ENCODE measurements at regions not wholly inside any gene's neighbourhood (a gene's known extent, or its start where the extent isn't known, plus 50 kb on each side); places are given as distances from the start of the nearest gene placed in this dataset.

DNA sequence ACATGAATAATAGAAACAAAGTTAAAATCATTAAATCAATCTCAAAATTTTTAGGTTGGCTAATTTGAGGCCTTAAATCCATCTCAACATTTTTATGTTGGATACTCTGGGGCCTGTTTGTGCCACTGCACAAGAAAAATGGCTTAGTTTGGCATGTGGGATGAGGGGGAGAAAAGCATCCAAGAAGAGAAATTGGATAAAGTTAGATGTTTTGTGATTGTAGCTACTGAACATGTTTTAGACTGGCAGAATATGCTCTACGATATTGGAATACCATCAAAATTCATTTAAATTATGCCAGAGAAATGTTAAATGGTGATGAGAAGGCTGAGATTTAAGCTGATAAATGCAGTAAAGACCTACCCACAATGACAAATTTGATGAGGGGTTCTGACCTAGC lies 376.9 kb downstream of the CXXC4 start:
- Histone ChIP-seq H3K36me3 (no peaks in the 10 kb centered on the region), H3K4me3 (ENCODE audit: low read depth, low read length) (no peak overlapping the region), H3K4me1 (no peaks in the 10 kb centered on the region), H3K9me3 (no peaks in the 10 kb centered on the region), H3K27me3 (no peaks in the 10 kb centered on the region)
- TF ChIP-seq, protein P1, sequence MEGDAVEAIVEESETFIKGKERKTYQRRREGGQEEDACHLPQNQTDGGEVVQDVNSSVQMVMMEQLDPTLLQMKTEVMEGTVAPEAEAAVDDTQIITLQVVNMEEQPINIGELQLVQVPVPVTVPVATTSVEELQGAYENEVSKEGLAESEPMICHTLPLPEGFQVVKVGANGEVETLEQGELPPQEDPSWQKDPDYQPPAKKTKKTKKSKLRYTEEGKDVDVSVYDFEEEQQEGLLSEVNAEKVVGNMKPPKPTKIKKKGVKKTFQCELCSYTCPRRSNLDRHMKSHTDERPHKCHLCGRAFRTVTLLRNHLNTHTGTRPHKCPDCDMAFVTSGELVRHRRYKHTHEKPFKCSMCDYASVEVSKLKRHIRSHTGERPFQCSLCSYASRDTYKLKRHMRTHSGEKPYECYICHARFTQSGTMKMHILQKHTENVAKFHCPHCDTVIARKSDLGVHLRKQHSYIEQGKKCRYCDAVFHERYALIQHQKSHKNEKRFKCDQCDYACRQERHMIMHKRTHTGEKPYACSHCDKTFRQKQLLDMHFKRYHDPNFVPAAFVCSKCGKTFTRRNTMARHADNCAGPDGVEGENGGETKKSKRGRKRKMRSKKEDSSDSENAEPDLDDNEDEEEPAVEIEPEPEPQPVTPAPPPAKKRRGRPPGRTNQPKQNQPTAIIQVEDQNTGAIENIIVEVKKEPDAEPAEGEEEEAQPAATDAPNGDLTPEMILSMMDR (IDR thresholded peaks at IDR 0.05; ENCODE audit: low read depth, low read length) = no peak
- no peak for DNase-seq

DNA sequence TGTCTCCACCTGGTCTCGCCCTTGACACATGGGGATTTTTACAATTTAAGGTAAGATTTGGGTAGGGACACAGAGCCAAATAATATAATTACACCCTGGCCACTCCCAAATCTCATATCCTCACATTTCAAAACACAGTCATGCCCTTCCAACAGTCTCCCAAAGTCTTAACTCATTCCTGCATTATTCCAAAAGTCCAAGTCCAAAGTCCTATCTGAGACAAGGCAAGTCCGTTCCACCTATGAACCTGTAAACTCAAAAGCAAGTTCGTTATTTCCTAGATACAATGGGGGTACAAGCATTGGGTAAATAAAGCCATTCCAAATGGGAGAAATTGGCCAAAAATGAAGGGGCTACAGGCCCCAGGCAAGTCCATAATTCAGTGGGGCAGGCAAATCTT lies 380.8 kb downstream of the CXXC4 start:
- Histone ChIP-seq H3K4me1 (no peaks in the 10 kb centered on the region), H3K27me3 (no peaks in the 10 kb centered on the region), H3K9me3 (no peaks in the 10 kb centered on the region), H3K4me3 (ENCODE audit: low read depth, low read length) (no peak overlapping the region), H3K36me3 (no peaks in the 10 kb centered on the region)
- TF ChIP-seq, protein P1 (IDR thresholded peaks at IDR 0.05; ENCODE audit: low read depth, low read length) = no peak
- DNase-seq = no peak

DNA sequence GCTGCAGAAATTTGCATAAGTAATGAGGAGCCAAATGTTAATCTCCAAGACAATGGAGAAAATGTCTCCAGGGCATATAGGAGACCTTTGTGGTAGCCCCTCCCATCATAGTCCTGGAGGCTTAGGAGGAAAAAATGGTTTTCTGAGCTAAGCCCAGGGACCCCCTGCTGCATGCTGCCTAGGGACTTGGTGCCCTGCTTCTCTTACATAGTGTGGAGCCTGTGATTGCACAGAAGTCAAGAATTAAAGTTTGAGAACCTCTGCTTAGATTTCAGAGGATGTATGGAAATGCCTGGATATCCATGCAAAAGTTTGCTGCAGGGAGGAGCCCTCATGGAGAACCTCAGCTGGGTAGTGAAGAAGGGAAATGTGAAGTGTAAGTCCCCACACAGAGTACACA lies 379.4 kb upstream of the TACR3 start:
- Histone ChIP-seq H3K27me3 (no peaks in the 10 kb centered on the region), H3K36me3 (no peaks in the 10 kb centered on the region), H3K9me3 (no peaks in the 10 kb centered on the region; the same call in 1 of the 2 replicates), H3K4me1 (no peaks in the 10 kb centered on the region), H3K4me3 (ENCODE audit: low read depth, low read length) (no peak overlapping the region)
- DNase-seq = no peak
- TF ChIP-seq, protein P1 (IDR thresholded peaks at IDR 0.05; ENCODE audit: low read depth, low read length) = no peak

DNA sequence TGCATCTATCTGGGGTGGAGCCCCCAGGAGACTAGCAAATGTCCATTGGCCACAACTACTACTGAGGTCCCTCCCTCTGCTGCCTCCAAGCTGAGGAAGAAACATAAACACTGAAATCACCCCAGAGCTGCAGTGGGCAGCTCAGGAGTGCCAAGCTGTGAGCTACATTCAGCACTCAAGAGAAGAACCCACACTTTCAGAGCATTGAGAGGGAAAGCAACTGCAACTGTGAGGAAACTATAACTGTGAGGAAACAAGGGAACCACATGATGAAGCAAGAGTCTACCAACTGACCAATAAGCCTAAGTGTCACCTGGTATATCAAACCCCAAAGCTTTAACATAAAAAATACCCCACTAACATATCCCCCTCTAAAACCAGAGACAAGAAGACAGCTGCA lies 373.5 kb upstream of the TACR3 start:
- DNase-seq = no peak
- Histone ChIP-seq H3K27me3 (no peaks in the 10 kb centered on the region), H3K4me3 (ENCODE audit: low read depth, low read length) (no peak overlapping the region), H3K36me3 (no peaks in the 10 kb centered on the region), H3K4me1 (no peaks in the 10 kb centered on the region), H3K9me3 (no peaks in the 10 kb centered on the region)
- TF ChIP-seq, protein P1 (IDR thresholded peaks at IDR 0.05; ENCODE audit: low read depth, low read length) = no peak

DNA sequence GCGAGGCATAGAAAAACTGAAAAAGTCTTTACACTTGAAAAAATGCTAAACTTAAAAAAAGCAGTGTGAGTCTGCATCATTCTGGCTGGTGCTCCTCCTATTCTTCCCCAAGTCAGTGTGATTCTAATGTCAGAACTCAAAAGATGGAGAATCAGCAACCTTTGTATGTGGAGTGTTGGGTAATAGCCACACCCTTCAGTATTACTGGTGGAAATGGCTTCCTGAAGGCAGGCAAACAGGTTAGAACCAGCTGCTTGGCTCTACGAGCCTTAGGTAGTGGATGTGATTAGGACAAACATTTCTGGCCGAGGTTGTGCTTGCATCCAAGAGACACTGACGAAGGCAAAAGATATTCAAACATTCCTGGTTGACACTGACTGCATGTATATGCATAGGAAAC lies 353.4 kb upstream of the TACR3 start:
- DNase-seq = no peak
- TF ChIP-seq, protein P1 (IDR thresholded peaks at IDR 0.05; ENCODE audit: low read depth, low read length) = no peak
- no peaks in the 10 kb centered on the region for H3K9me3 ChIP-seq
- no peak overlapping the region for H3K4me3 ChIP-seq (ENCODE audit: low read depth, low read length)
- H3K36me3 ChIP-seq = no peaks in the 10 kb centered on the region
- no peaks in the 10 kb centered on the region for H3K4me1 ChIP-seq
- H3K27me3 ChIP-seq = no peaks in the 10 kb centered on the region

DNA sequence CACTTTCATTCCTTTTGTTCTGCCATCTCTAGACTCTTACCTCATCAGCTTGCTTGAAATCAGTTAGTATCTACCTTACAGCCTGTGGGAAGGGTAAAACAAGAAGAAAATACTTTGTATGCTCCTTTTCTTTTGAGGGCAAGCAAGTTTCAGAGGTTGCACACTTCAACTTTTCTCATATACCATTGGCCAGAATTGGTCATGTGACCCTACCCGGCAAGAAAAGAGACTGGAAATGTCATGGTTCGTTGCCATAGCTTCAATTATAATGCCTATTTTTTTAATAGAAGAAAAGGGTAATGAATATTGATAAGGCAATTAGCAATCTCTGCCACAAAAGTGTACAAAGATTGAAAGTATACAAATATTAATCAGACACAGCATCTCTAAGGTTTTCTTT lies 346.7 kb upstream of the TACR3 start:
- Histone ChIP-seq H3K36me3 (no peaks in the 10 kb centered on the region), H3K27me3 (no peaks in the 10 kb centered on the region), H3K9me3 (no peaks in the 10 kb centered on the region), H3K4me3 (ENCODE audit: low read depth, low read length) (no peak overlapping the region), H3K4me1 (no peaks in the 10 kb centered on the region; the same call in 1 of the 2 replicates)
- DNase-seq = no peak
- TF ChIP-seq, protein P1 (IDR thresholded peaks at IDR 0.05; ENCODE audit: low read depth, low read length) = no peak
